DOHH2 (cell line): ENCODE measurements at regions not wholly inside any gene's neighbourhood (a gene's known extent, or its start where the extent isn't known, plus 50 kb on each side); places are given as distances from the start of the nearest gene placed in this dataset.

Experiments
- CTCF ChIP-seq: fragments of 200-600 bp; sonication (generic); IDR thresholded peaks from one replicate; pipeline ENCODE4 v1.5.1; 2014; ENCODE audit warnings: antibody characterized with exemption, mild to moderate bottlenecking, low read depth, low read length; ENCODE audit not compliant: poor library complexity, severe bottlenecking
- EZH2phosphoT487 ChIP-seq: fragments of 200-600 bp; sonication (generic); IDR thresholded peaks from 2 replicates; pipeline ENCODE4 v1.6.1; 2017; ENCODE audit warnings: borderline replicate concordance, mild to moderate bottlenecking, antibody characterized with exemption, low read length, moderate library complexity, mixed read lengths

DNA sequence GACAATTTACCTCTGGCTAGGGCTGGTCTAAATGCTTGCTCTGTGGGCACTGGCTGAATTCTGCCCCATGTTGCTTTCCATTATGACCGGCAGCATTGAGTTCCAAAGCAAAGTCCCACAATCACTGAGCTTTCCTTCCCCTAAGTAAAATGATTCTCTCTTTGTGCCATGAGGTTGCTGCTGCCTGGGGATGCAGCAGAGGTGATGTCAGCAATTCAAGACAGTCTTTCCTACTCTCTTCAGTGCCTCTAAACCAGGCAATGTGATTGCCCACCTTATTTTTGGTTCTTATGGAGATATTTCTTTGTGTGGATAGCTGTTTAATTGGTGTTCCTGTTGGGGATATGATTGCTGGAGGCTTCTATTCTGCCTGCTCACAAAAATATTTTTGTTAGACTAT lies 1043.9 kb upstream of the EPHA7 start:
- TF ChIP-seq CTCF (no peak), EZH2phosphoT487 (no peak)
